Left cardiac atrium (tissue), 4 donors: ENCODE measurements at regions not wholly inside any gene's neighbourhood (a gene's known extent, or its start where the extent isn't known, plus 50 kb on each side); places are given as distances from the start of the nearest gene placed in this dataset.
"Not testable (repeated sequence)": the region's sequence is repeated elsewhere in the genome, so short reads cannot be mapped to it uniquely, and the experiment has no call there.

Source experiments
- ATAC-seq, 2 donors: fragments of 200-7000 bp; cut with Tn5 transposase; one replicate each; pipeline ENCODE4 v1.9.1; 2020; ENCODE audit warnings: mild to moderate bottlenecking in 2 of 2, moderate library complexity in 2 of 2
- DNase-seq: peaks from one replicate; pipeline ENCODE4 v3.0.0-alpha.2; 2020
- intact Hi-C, 2 donors: fragments of 100-400 bp; cut with DNase I; formaldehyde crosslinking; loops; one replicate each; pipeline versions ENCODE4 v1.14.1 to v1.15.1; 2022 to 2023
- donor health status: DM: no; HTN: yes; CAD: no.
- donor health status: DM: no; HTN: yes; CAD: no; lungs with severe emphysema.
- donor health status: DM: yes; HTN: yes; CAD: no.
- donor health status: Dilated cardiomyopathy.

DNA sequence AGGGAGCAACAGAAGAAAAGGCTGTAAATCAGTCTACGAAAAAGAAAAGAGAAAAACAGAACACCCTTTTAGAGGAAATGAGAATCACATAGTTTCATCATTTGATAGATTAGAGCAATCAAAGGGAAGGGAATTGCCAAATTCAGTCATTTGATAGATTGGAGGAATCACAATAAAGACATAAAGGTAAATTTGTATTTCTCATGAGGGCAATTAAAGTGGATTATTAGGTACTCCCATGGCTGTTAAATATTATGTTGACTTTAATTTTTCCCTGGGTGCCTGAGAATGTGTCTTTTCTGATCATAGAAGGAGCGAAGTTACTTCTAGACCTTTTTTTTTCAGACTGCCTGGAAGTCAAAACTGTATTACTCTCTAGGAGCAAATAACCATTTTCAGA lies 1145.7 kb downstream of the EPHA7 start:
- no peak for DNase-seq
- intact Hi-C loops, result no loop called here
- no peak for ATAC-seq

DNA sequence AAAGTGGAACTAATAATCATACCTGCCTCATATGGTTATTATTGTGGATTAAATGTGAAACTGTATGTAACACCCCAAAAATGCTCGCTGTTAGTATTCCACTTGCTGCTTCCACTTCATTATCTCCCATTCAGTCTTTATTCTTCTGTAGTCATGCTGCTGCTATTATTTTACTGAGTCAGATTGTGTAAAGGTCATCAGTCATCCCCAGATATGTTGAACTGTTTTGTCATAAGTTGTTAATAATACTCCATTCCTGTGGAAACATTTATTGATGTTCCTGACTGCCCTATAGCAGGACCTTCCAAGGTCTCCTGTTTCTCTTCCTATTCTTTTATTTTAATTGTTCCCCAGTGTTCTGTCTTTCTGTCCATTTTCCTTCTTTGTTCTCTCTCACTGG lies 1148.3 kb downstream of the EPHA7 start:
- intact Hi-C loops, result no loop called here
- DNase-seq, result no peak
- no peak for ATAC-seq

DNA sequence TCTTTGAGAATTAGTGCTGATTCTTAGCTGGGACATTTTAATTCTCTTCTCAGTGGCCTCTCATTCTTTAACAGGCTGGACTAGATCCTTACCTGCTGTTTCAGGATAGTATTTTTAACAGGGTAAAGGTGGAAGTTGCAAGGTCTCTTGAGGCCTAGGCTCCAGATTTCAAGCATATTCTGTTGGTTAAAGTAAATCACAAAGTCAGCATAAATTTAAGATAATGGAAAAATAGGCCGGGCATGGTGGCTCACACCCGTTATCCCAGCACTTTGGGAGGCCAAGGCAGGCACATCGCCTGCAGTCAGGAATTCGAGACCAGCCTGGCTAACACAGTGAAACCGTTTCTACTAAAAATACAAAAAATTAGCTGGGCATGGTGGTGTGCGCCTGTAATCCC lies 1149.0 kb downstream of the EPHA7 start:
- no peak for DNase-seq

DNA sequence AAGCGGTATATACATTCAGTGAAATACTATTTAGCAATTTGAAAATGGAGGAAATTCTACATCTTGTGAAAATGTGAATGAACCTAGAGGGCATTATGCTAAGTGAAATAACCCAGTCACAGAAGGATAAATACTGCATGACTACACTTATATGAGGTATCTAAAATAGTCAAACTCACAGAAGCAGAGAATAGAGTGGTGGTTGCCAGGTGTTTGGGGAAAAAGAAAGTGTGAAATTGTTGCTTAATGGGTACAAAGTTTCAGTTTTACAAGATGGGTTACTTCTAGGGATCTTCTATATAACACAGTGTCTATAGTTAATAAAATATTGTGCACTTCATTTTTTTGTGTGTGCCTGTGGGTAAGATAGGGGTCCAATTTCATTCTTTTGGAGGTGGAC lies 1152.0 kb downstream of the EPHA7 start:
- no peak for ATAC-seq
- intact Hi-C loops, result no loop called here
- no peak for DNase-seq

More for the DNA sequence above, 1149.0 kb downstream of the EPHA7 start:
- ATAC-seq, result no peak
- intact Hi-C loops, result no loop called here

DNA sequence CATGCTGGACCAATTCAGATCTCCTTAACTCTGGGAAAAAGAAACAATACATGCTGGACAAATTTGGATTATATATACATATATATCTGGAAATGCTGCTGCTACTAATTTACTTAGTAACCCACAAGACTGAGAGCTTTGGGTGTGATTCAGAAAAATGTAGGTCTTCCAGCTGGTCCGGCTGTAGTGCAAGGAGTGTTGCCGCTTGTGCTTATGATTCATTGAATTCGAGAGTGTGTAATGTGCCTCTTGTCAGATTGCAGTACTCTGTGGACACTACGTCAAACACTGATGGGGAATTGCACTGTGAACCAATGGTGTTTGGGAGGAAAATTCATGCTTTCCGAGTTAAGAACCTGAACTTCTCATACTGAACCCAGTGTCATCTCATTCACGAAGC lies 1155.5 kb downstream of the EPHA7 start:
- ATAC-seq (no peak), DNase-seq (no peak)
- intact Hi-C loops, result no loop called here

DNA sequence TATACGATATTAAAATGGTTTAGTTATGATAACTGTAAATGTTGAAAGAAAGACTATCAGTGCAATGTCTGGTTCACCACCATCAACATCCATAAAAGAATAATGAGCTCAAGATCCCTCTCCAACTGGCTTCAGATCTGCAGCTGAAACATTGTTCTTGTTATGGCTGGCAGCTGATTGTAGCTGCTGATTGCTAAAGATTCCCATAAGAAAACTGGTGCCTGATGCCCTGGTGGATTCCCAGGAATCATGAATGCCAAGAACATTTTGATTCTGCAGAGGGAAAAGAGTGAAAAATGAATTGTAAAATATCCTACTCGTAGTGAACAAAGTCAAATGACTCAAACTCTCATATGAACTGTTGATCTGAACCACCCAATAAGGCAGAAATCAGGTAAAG lies 1160.2 kb downstream of the EPHA7 start:
- intact Hi-C loops, result no loop called here
- DNase-seq, result no peak
- no peak for ATAC-seq

DNA sequence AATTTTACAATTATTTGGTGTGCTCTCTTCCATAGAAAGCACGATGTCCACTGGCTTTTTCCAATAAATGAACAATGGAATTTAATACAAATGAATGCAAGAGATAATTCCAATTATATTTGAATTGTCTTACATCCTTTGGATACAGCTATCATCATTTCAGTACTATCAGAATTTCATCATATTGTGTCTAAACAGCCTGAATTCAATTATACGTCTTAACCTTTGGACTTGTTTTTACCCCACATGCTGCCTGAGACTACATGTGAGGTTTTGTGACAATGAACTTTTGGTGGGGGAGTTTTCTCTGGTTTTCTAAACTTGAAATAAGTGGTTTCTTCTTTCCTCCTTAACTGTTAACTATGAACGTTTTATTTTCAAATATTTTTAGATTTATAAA lies 1176.0 kb downstream of the EPHA7 start:
- ATAC-seq (no peak), DNase-seq (no peak)
- intact Hi-C loops, result no loop called here

DNA sequence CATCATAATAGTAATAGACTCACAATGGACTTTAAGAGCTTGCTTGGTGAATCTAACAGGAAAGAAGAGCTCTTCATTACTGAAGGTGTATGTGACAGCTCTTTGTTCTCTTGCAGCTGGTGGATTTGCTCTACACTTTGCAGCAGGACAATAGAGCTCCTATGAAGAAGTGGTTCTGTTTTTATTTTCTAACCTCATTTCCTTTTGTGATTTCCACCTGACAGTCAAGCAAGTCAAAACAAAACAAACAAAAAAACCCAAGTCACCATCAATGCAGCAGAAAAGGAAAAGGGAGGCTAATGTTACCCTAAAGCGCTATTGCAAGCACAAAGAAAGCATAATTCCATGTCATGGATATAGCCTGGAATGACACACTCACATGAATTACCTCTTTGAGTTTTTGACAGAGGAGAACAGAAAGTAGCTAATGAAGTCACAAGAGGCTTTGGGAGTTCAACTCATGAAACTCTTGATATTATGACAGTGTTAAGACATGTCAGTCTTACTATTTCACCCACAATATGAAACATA lies 1188.1 kb downstream of the EPHA7 start:
- intact Hi-C loops, result no loop called here
- no peak for ATAC-seq

DNA sequence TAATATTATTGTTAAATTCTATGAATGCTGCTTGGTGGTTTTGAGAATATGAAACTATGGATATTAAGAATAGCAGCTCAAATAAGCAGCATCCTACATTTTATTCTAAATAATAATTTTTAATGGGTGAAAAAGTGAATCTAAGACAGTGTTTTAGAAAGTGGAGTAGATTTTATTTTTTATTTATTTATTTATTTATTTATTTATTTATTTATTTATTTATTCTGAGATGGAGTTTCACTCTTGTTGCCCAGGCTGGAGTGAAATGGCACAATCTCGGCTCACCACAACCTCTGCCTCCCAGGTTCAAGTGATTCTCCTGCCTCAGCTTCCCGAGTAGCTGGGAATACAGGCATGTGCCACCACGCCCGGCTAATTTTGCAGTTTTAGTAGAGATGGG lies 1199.4 kb downstream of the EPHA7 start:
- DNase-seq, intact Hi-C loops, ATAC-seq: not testable (repeated sequence)

More for the DNA sequence above, 1188.1 kb downstream of the EPHA7 start:
- no peak for DNase-seq

DNA sequence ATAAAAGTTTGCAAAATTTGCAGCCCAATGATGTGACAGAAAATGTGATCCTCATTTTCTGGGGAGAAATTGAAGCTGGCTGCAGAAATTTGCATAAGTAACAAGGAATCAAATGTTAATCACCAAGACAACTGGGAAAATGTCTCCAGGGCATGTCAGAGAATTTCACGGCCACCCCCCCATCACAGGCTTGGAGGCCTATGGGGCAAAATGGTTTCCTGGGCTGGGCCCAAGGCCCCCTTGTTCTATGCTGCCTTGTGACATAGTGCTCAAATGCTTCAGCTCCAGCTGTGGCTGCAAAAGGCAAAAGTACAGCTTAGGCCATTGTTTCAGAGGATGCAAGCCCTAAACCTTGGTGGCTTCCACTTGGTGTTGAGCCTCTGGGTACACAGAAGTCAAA lies 1202.6 kb downstream of the EPHA7 start:
- DNase-seq (no peak), ATAC-seq (no peak)
- intact Hi-C loops, result no loop called here

DNA sequence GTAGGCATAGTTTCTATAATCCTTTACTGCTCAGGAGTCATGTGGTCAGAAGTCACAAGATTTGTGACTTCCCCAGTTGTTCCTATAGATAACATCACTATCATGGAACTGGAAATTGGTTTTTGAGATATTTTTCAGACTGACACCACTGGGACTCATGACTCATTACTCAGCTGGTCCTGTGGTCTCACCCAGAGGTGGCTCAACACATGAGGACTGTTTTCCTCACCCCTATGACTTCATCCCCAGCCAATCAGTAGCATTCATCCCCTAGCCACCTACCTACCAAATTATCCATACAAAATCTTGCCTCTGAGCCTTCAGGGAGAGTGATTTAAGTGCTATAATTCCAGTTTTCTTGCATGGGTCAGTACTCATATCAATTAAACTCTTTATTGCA lies 1217.7 kb downstream of the EPHA7 start:
- intact Hi-C loops, result no loop called here
- no peak for ATAC-seq
- DNase-seq, result no peak

DNA sequence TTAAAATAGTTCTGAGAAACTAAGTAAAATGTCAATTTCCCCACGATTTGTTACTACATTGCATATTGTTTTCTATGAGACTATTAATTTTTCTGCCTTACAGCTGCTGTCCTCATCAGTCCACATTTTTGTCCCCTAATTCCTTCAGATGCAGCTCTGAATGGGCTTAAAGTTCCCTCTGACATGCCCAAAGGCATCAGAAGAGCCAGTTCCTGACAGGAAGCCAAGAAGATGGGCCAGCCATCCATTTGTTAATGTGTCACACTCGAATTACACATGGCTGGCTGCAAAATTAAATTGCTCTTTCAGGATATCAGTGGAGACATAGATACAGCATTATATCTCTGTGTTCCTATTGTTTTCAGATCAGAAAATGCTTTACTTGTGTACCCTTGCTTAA lies 1223.0 kb downstream of the EPHA7 start:
- ATAC-seq (no peak), DNase-seq (no peak)
- intact Hi-C loops, result no loop called here

DNA sequence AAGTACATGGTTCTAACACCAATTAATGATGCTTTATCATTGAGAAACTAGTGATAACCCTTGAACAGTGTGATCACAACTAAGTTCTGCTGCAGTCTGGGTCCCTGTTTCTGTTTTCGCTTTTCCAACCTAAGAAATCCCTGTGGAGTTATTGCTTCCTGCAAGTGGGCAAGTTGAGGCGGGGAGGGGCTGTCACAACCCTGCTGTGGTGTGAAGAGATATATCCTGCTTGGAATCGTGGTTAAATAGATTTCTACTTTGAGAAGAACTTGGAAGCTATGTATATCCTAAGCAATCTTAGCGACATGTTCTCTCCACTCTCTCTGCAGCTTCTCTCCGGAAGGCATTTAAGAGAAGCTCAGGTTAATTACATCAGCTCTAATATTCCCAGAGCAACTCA lies 1223.6 kb downstream of the EPHA7 start:
- no peak for ATAC-seq
- no peak for DNase-seq
- intact Hi-C loops, result no loop called here

DNA sequence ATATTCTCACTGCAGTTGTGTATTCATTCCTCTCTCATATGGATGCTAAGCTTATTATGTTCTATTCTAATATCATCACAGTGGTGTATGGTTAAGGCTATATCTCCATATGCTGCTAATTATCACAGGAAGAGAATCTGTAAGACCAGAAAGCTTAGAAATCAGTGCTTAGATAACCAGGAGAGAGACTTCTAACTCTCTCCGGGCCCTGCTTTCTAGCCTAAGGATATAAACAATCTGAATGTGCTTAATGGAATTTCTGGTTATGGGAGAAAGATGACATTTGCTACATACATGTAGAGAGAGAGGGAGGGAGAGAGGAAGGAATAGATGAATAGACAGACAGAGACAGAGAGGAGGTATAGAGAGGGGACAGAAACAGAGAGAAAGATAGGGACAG lies 1231.3 kb downstream of the EPHA7 start:
- no peak for DNase-seq
- intact Hi-C loops, result no loop called here
- no peak for ATAC-seq

DNA sequence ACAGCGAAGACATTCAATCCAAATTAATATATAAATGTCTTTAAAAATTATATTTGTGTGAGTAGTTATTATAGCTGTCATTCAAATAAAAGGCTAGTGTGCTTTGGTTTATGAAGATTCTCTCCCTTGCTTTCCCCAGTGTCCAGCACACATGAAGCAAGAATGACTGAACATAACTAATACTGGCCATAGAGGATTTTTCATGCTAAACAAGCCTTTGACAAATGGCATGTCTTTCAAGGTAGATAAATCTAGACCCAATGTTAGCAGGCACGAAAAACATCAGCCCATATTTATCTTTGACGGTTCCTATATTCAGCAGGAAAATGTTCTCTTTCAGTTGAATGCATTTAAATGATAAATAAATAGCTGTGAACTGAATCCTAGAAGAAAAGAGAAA lies 1234.4 kb downstream of the EPHA7 start:
- DNase-seq (no peak), ATAC-seq (no peak)
- intact Hi-C loops, result no loop called here

DNA sequence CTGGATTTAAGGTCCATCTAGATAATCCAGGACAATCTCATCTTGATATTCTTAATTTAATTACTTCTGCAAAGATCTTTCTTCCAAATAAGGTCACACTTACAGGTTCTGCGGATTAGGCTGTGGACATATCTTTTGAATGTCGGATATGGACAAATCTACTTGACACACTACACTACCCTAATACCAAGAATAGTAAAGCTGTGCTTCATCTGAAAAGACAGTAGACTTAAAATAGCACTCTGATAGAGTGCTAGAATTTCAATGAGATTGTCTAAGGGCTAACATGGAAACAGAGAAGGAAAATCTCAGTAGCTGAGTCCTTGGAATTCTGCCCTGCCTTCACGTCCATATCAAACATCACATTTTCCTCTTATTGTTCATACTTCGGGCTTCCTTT lies 1238.0 kb downstream of the EPHA7 start:
- intact Hi-C loops, result no loop called here
- ATAC-seq (no peak), DNase-seq (no peak)

DNA sequence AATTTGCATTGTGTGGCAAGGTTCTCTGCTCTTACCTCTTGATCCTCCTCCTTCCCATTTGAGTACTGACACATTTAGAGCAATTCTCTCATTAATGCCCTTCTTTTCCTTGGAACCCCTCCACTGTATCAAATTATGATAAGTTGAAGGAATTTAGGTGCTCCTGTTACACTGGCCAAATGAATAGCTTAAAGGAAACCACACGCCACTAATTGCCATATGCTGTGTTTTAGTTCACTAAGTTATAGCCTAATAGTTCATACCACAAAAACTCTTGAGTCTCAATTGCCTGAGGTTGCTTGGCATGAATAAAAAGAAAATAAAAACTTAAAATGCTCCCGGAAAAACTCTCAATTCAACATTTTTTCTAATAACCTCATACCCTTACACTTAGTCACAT lies 1239.3 kb downstream of the EPHA7 start:
- intact Hi-C loops, result no loop called here
- DNase-seq, result no peak
- ATAC-seq, result no peak

DNA sequence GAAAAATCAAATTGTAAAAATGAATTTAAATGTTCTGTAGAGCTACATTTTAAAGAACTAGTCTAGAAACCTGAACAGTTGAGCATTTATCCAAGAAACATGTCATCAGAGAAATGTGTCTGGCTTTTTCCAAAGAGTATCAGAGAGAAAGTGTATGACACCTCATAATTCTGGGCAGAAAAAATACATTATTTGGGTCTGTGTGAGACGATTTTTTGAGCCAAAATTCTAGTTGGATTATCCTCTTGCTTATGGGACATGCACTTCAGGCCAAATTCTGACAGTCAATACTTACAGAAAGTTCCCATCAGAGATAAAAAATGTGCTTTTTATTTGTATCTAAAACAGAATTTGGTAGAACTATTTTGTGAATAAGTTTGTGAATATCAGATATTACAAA lies 1242.7 kb downstream of the EPHA7 start:
- no peak for ATAC-seq
- intact Hi-C loops, result no loop called here
- no peak for DNase-seq

DNA sequence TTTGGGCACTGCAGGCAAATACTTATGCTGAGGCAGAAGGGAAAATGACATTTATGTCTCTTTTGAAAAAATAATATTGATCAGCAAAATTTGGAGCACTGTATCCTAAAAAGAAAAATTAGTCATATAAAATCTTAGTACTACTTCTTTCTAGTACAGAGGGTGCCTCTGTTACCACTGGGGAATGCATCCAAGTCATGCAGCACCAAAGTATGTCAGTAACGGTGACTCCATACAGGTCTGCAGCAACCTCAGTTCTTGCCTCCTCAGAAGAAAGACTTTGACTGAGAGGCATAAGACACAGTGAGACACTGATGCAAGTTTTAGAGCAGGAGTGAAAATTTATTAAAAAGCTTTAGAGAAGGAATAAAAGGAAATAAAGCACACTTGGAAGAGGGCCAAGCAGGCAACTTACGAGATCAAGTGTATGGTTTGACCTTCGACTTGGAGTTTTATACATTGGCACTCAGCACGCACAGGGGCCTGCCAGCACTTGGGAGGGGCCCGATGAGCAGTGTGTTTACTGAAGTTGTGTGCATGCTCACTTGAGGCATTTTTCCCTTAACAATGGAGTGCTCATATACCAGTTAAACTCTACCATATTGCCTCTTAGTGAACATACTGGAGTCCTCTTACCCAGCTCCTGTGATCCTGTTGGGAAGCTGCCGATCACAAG lies 1244.8 kb downstream of the EPHA7 start:
- DNase-seq (no peak), ATAC-seq (no peak)
- intact Hi-C loops, result no loop called here

DNA sequence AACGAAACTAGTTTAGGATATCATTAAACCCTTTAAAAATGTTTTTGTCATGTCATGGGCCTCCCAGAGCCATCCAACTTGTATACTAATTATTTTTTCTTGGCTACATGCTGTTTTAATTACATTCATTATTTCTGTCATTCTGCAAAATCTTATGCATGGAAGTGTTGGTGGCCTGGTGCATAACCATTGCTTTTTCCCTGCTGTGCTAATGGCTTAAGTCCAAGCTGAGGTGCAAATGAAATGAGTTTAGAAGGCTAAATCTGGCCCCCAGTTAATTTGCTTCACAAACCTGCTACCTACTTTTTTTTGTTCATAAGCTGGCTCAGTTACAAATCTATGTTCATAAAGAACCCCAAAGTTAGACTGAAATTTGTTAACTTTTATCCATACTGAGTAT lies 1249.9 kb downstream of the EPHA7 start:
- intact Hi-C loops, result no loop called here
- DNase-seq (no peak), ATAC-seq (no peak)

DNA sequence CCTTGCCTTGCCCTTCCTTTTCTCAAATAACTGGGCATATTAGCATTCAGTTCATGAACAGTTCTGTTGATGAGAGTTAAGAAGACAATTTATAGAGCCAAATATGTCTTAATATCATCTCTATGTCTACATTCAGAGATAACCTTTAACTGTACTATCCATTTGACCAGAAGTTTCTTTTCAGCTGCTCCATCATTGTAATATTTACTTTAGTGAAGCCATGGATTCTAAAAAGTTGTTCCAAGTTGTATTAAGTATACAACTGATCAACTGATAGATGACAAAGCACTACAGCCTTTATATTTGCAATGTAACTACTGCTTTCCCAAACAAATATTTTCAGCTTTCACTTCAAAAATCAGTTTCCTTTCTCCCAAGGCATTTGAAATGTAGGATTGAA lies 1252.7 kb downstream of the EPHA7 start:
- no peak for DNase-seq
- no peak for ATAC-seq
- intact Hi-C loops, result no loop called here

DNA sequence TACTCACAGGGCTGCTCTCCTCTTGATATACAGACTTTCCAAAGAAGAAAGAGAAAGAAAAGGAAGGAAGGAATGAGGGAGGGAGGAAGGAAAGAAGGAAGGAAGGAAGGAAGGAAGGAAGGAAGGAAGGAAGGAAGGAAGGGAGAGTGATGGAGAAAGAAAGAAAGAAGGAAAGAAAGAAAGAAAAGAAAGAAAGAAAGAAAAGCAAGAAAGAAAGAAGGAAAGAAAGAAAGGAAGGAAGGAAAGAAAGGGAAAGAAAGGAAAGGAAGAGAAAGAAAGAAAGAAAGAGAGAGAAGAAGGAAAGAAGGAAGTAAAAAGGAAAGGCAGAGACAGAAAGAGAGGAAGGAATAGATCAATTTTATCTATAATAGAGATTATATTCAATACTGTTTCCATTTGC lies 1257.4 kb downstream of the EPHA7 start:
- ATAC-seq, result no peak
- no peak for DNase-seq
- intact Hi-C loops, result no loop called here
